ENCODE measurements at regions not wholly inside any gene's neighbourhood (a gene's known extent, or its start where the extent isn't known, plus 50 kb on each side); places are given as distances from the start of the nearest gene placed in this dataset.

GRCh38 chr18:24940416-24940815, 411.6 kb downstream of the ZNF521 start:
- TF ChIP-seq CTCF (IDR thresholded peaks at IDR 0.05): no peak
- DNase-seq (ENCODE audit: low spot score) (no peak), ATAC-seq (ENCODE audit: low FRiP score) (no peak)

GRCh38 chr18:24941174-24941951, 410.6 kb downstream of the ZNF521 start:
- no peak for TF ChIP-seq CTCF (IDR thresholded peaks at IDR 0.05)
- ATAC-seq (ENCODE audit: low FRiP score) (no peak), DNase-seq (ENCODE audit: low spot score) (no peak)

GRCh38 chr18:24942144-24942543, 409.8 kb downstream of the ZNF521 start:
- TF ChIP-seq CTCF (IDR thresholded peaks at IDR 0.05): no peak
- ATAC-seq (ENCODE audit: low FRiP score) (no peak), DNase-seq (ENCODE audit: low spot score) (no peak)

GRCh38 chr18:24947521-24948305, 404.3 kb downstream of the ZNF521 start:
- TF ChIP-seq CTCF (IDR thresholded peaks at IDR 0.05): no peak
- ATAC-seq (ENCODE audit: low FRiP score) (no peak), DNase-seq (ENCODE audit: low spot score) (no peak)

- ATAC-seq (ENCODE audit: low FRiP score) (no peak), DNase-seq (ENCODE audit: low spot score) (no peak)
- no peak for TF ChIP-seq CTCF (IDR thresholded peaks at IDR 0.05)
Measured at GRCh38 chr18:24949908-24950307, 402.1 kb downstream of the ZNF521 start.

GRCh38 chr18:24954341-24954740, 397.6 kb downstream of the ZNF521 start:
- no peak for ATAC-seq (ENCODE audit: low FRiP score)
- TF ChIP-seq CTCF (IDR thresholded peaks at IDR 0.05): no peak

More at GRCh38 chr18:24954341-24954740, 397.6 kb downstream of the ZNF521 start:
- no peak for DNase-seq (ENCODE audit: low spot score)
